Osteocyte (in vitro differentiated cells): ENCODE measurements at regions not wholly inside any gene's neighbourhood (a gene's known extent, or its start where the extent isn't known, plus 50 kb on each side); places are given as distances from the start of the nearest gene placed in this dataset.

Source experiments
- DNase-seq: peaks from one replicate; pipeline ENCODE4 v3.0.0; 2021; ENCODE audit warnings: mixed read lengths; ENCODE audit not compliant: unreplicated experiment; ENCODE audit errors: extremely low spot score
- H3K27ac Mint-ChIP-seq: one replicate; pipeline ENCODE4 v1.8.0; 2021; ENCODE audit warnings: mild to moderate bottlenecking, mixed read lengths; ENCODE audit not compliant: unreplicated experiment
- H3K27me3 Mint-ChIP-seq: one replicate; pipeline ENCODE4 v1.8.0; 2021; ENCODE audit warnings: mixed read lengths; ENCODE audit not compliant: unreplicated experiment
- H3K36me3 Mint-ChIP-seq: one replicate; pipeline ENCODE4 v1.8.0; 2021; ENCODE audit warnings: mixed read lengths; ENCODE audit not compliant: unreplicated experiment
- H3K4me1 Mint-ChIP-seq: one replicate; pipeline ENCODE4 v1.8.0; 2021; ENCODE audit warnings: mixed read lengths; ENCODE audit not compliant: unreplicated experiment
- H3K4me3 Mint-ChIP-seq: one replicate; pipeline ENCODE4 v1.8.0; 2021; ENCODE audit warnings: mild to moderate bottlenecking, moderate library complexity, mixed read lengths; ENCODE audit not compliant: unreplicated experiment
- H3K9me3 Mint-ChIP-seq: one replicate; pipeline ENCODE4 v1.8.0; 2021; ENCODE audit warnings: mixed read lengths; ENCODE audit not compliant: unreplicated experiment
- CTCF ChIP-seq: fragments of 200-600 bp; sonication (generic); IDR thresholded peaks from 2 replicates; pipeline ENCODE4 v1.5.0; 2021; ENCODE audit warnings: antibody characterized with exemption, mild to moderate bottlenecking, moderate library complexity

- H3K27ac Mint-ChIP-seq: no peak overlapping the region
- H3K36me3 Mint-ChIP-seq: no peaks in the 10 kb centered on the region
- H3K27me3 Mint-ChIP-seq: peaks cover 7% of the 10 kb centered on the region
- H3K4me1 Mint-ChIP-seq: no peaks in the 10 kb centered on the region
- DNase-seq: no peak
- no peak overlapping the region for H3K4me3 Mint-ChIP-seq
- TF ChIP-seq CTCF: no peak
- H3K9me3 Mint-ChIP-seq: peaks cover 9% of the 10 kb centered on the region
These were observed 144.1 kb downstream of the PIK3R1 start for GRCh38 chr5:68359699-68360098.

GRCh38 chr5:68362331-68362730, 146.8 kb downstream of the PIK3R1 start:
- Mint-ChIP-seq H3K4me1 (no peaks in the 10 kb centered on the region), H3K36me3 (no peaks in the 10 kb centered on the region), H3K9me3 (peaks cover 9% of the 10 kb centered on the region)

DNA sequence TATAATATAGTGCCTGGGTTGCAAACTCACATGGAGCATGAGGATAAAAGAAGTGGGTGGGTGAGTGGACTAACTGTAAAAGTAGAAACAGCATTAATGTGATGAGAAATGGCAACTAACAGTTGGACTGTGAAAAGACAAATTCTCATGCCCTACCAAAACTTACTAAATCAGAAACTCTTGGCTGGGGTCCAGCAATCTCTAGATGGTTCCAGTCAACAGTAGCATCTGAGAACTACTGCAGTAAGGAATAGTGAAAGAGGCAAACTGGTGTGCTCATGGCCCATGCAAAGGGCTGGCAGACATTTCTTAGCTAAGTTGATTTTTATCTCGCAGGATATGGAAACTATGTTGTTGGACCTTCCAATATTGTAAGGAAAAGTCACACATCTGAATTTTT, 150.3 kb downstream of the PIK3R1 start:
- H3K9me3 Mint-ChIP-seq: peaks cover 9% of the 10 kb centered on the region
- H3K27ac Mint-ChIP-seq: no peak overlapping the region
- H3K36me3 Mint-ChIP-seq: no peaks in the 10 kb centered on the region
- no peaks in the 10 kb centered on the region for H3K4me1 Mint-ChIP-seq
- DNase-seq: no peak
- peaks cover 4% of the 10 kb centered on the region for H3K27me3 Mint-ChIP-seq
- H3K4me3 Mint-ChIP-seq: no peak overlapping the region
- no peak for TF ChIP-seq CTCF

More at GRCh38 chr5:68362331-68362730, 146.8 kb downstream of the PIK3R1 start:
- peaks cover 7% of the 10 kb centered on the region for H3K27me3 Mint-ChIP-seq
- TF ChIP-seq CTCF: no peak
- no peak for DNase-seq
- H3K27ac Mint-ChIP-seq: no peak overlapping the region
- no peak overlapping the region for H3K4me3 Mint-ChIP-seq

GRCh38 chr5:68367287-68367686, 151.7 kb downstream of the PIK3R1 start:
- Mint-ChIP-seq H3K27ac (no peak overlapping the region), H3K9me3 (peaks cover 8% of the 10 kb centered on the region), H3K27me3 (peaks cover 2% of the 10 kb centered on the region), H3K4me1 (no peaks in the 10 kb centered on the region), H3K36me3 (no peaks in the 10 kb centered on the region), H3K4me3 (no peak overlapping the region)
- TF ChIP-seq CTCF: no peak
- no peak for DNase-seq

DNA sequence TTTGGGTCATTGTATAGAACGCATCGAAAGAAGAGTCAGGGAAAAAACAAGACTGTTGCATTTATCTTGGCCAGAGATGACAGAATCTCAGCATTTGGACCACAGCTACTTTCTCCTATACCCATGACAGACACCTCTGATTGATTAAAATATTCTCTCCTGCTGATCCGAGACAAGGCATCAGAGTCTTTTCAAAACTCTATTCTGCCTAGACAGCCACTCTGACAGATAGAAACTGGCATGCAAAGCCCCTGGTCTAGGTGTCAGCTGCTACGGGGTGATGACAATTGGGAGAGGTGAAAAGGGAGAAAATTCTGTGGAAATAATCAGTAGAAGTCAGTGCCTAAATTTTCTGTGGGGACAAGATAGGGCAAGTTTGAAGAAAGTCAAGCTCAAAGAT, 152.2 kb downstream of the PIK3R1 start:
- H3K4me1 Mint-ChIP-seq: no peaks in the 10 kb centered on the region
- H3K27ac Mint-ChIP-seq: no peak overlapping the region
- no peaks in the 10 kb centered on the region for H3K36me3 Mint-ChIP-seq
- H3K9me3 Mint-ChIP-seq: peaks cover 4% of the 10 kb centered on the region
- H3K27me3 Mint-ChIP-seq: peaks cover 3% of the 10 kb centered on the region
- no peak for TF ChIP-seq CTCF
- DNase-seq: no peak
- H3K4me3 Mint-ChIP-seq: no peak overlapping the region
